ENCODE measurements at regions not wholly inside any gene's neighbourhood (a gene's known extent, or its start where the extent isn't known, plus 50 kb on each side); places are given as distances from the start of the nearest gene placed in this dataset.

- DNase-seq (ENCODE audit: low spot score) (peak; percentile 29), FAIRE-seq (peak; percentile 57)
Measured at GRCh38 chr13:20351281-20352022, 119.3 kb upstream of the GJB6 start.

GRCh38 chr13:20350819-20351218 lies 118.7 kb upstream of the GJB6 start:
- FAIRE-seq: no peak
- no peak for DNase-seq (ENCODE audit: low spot score)

- DNase-seq (ENCODE audit: low spot score) (no peak), FAIRE-seq (no peak)
Measured at GRCh38 chr13:20350382-20350763, 118.3 kb upstream of the GJB6 start.

GRCh38 chr13:20349564-20350381 lies 117.7 kb upstream of the GJB6 start:
- DNase-seq (ENCODE audit: low spot score): no peak

GRCh38 chr13:20348645-20349408 lies 116.7 kb upstream of the GJB6 start:
- FAIRE-seq: no peak
- DNase-seq (ENCODE audit: low spot score): no peak

More at GRCh38 chr13:20349564-20350381, 117.7 kb upstream of the GJB6 start:
- FAIRE-seq: no peak

- no peak for DNase-seq (ENCODE audit: low spot score)
- FAIRE-seq: no peak
Measured at GRCh38 chr13:20348018-20348417, 115.9 kb upstream of the GJB6 start.

GRCh38 chr13:20344836-20345490 lies 112.8 kb upstream of the GJB6 start:
- DNase-seq (ENCODE audit: low spot score) (no peak), FAIRE-seq (no peak)

- DNase-seq (ENCODE audit: low spot score) (no peak), FAIRE-seq (no peak)
Measured at GRCh38 chr13:20342311-20342710, 110.2 kb upstream of the GJB6 start.

GRCh38 chr13:20340759-20341171 lies 108.6 kb upstream of the GJB6 start:
- DNase-seq (ENCODE audit: low spot score): peak; percentile 7
- FAIRE-seq: no peak

GRCh38 chr13:20340136-20340758 lies 108.1 kb upstream of the GJB6 start:
- no peak for DNase-seq (ENCODE audit: low spot score)
- no peak for FAIRE-seq

- DNase-seq (ENCODE audit: low spot score) (no peak), FAIRE-seq (no peak)
Measured at GRCh38 chr13:20337884-20338551, 105.9 kb upstream of the GJB6 start.

GRCh38 chr13:20336761-20337160 lies 104.6 kb upstream of the GJB6 start:
- no peak for DNase-seq (ENCODE audit: low spot score)
- no peak for FAIRE-seq

GRCh38 chr13:20334309-20334708 lies 102.2 kb upstream of the GJB6 start:
- DNase-seq (ENCODE audit: low spot score) (no peak), FAIRE-seq (no peak)

GRCh38 chr13:20332361-20333096 lies 100.4 kb upstream of the GJB6 start:
- FAIRE-seq: no peak
- DNase-seq (ENCODE audit: low spot score): no peak

GRCh38 chr13:20331949-20332348 lies 99.8 kb upstream of the GJB6 start:
- FAIRE-seq: no peak

GRCh38 chr13:20331419-20331818 lies 99.3 kb upstream of the GJB6 start:
- no peak for FAIRE-seq
- DNase-seq (ENCODE audit: low spot score): no peak

More at GRCh38 chr13:20331949-20332348, 99.8 kb upstream of the GJB6 start:
- no peak for DNase-seq (ENCODE audit: low spot score)

GRCh38 chr13:20326809-20327208 lies 94.7 kb upstream of the GJB6 start:
- no peak for FAIRE-seq
- DNase-seq (ENCODE audit: low spot score): no peak

GRCh38 chr13:20326276-20326675 lies 94.2 kb upstream of the GJB6 start:
- no peak for DNase-seq (ENCODE audit: low spot score)
- no peak for FAIRE-seq

GRCh38 chr13:20320885-20321284 lies 88.8 kb upstream of the GJB6 start:
- DNase-seq (ENCODE audit: low spot score): no peak
- FAIRE-seq: no peak

GRCh38 chr13:20313896-20314295 lies 81.8 kb upstream of the GJB6 start:
- no peak for DNase-seq (ENCODE audit: low spot score)
- no peak for FAIRE-seq
